ENCODE measurements at regions not wholly inside any gene's neighbourhood (a gene's known extent, or its start where the extent isn't known, plus 50 kb on each side); places are given as distances from the start of the nearest gene placed in this dataset.

DNA sequence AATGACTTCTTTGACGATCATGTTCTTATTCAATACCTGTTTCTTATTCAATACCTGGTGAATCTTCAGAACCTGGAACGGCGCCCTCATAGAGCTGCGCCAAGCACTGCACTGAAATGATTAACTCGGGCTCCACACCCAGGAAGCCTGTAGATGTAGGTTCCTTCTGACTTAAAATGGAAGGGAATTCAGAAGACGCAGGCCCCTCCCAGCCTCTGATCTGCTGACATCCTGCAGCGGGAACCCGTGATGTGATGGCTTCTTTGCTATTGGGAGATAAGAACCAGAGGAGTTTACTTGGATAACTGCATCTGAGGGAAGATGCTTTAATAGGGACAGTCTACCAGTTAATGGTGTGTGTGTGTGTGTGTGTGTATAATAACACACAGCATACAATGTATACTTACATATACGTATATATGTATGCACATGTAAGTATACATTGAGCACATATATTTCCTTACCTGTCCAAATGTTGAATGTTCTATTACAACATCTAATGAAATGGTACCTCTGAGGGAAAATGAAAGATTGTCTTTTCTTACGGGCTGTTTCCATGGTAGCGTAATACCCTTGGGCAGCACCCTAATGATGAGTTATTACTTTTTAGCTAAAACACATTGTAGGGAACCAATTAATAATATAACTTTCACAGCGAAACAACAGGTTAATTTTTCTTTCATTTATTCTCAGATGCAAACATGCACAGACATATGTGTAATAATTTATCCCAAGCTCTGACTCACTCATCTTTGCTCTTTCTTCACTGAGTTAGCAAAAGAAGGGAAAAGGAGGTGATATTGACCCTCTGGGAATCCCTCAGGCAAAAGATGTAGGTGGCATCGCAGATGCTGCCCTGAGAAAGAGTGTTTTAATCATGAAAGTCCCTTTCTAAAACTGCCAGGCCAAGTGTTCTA lies 379.8 kb downstream of the SIPA1L2 start:
- ChIA-PET CTCF (no interaction called here), POLR2A (no interaction called here)
- Mint-ChIP-seq H3K9me3 (no peaks in the 10 kb centered on the region), H3K27ac (no peak overlapping the region), H3K4me1 (ENCODE audit: low read depth) (no peaks in the 10 kb centered on the region), H3K4me3 (no peak overlapping the region), H3K36me3 (ENCODE audit: low read depth) (no peaks in the 10 kb centered on the region), H3K27me3 (peaks cover 70% of the 10 kb centered on the region)
- H3K36me3 ChIP-seq (ENCODE audit: insufficient read depth, low read length): no peaks in the 10 kb centered on the region
- H3K27me3 ChIP-seq (ENCODE audit: control insufficient read depth in 1 of 2, insufficient read depth in 2 of 2, low read length in 2 of 2): peaks cover 5 to 15% of the 10 kb centered on the region in 2 experiments
- H3K4me3 ChIP-seq (ENCODE audit: low read length): no peak overlapping the region
- ATAC-seq (ENCODE audit: poor library complexity) (no peak), DNase-seq (no peak)
- intact Hi-C loops (cut with DNase I, micrococcal nuclease): no loop called here
- no peak overlapping the region for H3K27ac ChIP-seq (ENCODE audit: low read depth in 1 of 2, low read length in 2 of 2)
- H3K9me3 ChIP-seq (ENCODE audit: control insufficient read depth in 1 of 2, insufficient read depth in 1 of 2, low read length in 2 of 2): no peaks in the 10 kb centered on the region
- H3K4me1 ChIP-seq (ENCODE audit: insufficient read depth, low read length): no peaks in the 10 kb centered on the region
- TF ChIP-seq, protein P1, sequence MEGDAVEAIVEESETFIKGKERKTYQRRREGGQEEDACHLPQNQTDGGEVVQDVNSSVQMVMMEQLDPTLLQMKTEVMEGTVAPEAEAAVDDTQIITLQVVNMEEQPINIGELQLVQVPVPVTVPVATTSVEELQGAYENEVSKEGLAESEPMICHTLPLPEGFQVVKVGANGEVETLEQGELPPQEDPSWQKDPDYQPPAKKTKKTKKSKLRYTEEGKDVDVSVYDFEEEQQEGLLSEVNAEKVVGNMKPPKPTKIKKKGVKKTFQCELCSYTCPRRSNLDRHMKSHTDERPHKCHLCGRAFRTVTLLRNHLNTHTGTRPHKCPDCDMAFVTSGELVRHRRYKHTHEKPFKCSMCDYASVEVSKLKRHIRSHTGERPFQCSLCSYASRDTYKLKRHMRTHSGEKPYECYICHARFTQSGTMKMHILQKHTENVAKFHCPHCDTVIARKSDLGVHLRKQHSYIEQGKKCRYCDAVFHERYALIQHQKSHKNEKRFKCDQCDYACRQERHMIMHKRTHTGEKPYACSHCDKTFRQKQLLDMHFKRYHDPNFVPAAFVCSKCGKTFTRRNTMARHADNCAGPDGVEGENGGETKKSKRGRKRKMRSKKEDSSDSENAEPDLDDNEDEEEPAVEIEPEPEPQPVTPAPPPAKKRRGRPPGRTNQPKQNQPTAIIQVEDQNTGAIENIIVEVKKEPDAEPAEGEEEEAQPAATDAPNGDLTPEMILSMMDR (IDR thresholded peaks at IDR 0.05): no peak

DNA sequence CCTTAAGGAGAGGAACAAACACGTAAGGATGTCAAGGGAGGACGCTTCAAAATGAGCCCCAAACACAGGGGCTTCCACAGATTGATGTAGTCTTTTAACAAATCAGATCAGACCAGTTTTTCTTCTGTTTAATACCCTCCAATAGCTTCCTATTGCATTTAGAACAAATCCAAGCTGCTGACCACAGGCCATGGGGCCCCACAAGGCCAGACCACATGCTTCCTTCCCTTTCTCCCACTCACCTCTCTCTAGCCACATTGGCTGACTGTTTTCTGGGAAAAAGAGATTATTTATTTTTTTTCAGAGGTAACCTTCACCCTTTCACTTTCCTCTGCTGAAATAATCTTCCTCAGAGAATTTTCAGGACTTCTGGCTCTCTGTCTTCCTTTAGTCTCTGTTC lies 380.6 kb downstream of the SIPA1L2 start:
- H3K9me3 ChIP-seq (ENCODE audit: control insufficient read depth in 1 of 2, insufficient read depth in 1 of 2, low read length in 2 of 2): no peaks in the 10 kb centered on the region
- TF ChIP-seq, protein P1 (IDR thresholded peaks at IDR 0.05): no peak
- no peaks in the 10 kb centered on the region for H3K9me3 Mint-ChIP-seq
- no peak overlapping the region for H3K4me3 ChIP-seq (ENCODE audit: low read length)
- intact Hi-C loops (cut with DNase I, micrococcal nuclease): no loop called here
- CTCF ChIA-PET: no interaction called here
- no peaks in the 10 kb centered on the region for H3K4me1 ChIP-seq (ENCODE audit: insufficient read depth, low read length)
- POLR2A ChIA-PET: no interaction called here
- no peaks in the 10 kb centered on the region for H3K4me1 Mint-ChIP-seq (ENCODE audit: low read depth)
- DNase-seq (no peak), ATAC-seq (ENCODE audit: poor library complexity) (no peak)
- no peak overlapping the region for H3K27ac Mint-ChIP-seq
- H3K27me3 Mint-ChIP-seq: peaks cover 66% of the 10 kb centered on the region
- H3K36me3 Mint-ChIP-seq (ENCODE audit: low read depth): no peaks in the 10 kb centered on the region
- H3K36me3 ChIP-seq (ENCODE audit: insufficient read depth, low read length): no peaks in the 10 kb centered on the region
- no peak overlapping the region for H3K27ac ChIP-seq (ENCODE audit: low read depth in 1 of 2, low read length in 2 of 2)
- H3K27me3 ChIP-seq (ENCODE audit: control insufficient read depth in 1 of 2, insufficient read depth in 2 of 2, low read length in 2 of 2): peaks cover 5 to 15% of the 10 kb centered on the region in 2 experiments
- no peak overlapping the region for H3K4me3 Mint-ChIP-seq

DNA sequence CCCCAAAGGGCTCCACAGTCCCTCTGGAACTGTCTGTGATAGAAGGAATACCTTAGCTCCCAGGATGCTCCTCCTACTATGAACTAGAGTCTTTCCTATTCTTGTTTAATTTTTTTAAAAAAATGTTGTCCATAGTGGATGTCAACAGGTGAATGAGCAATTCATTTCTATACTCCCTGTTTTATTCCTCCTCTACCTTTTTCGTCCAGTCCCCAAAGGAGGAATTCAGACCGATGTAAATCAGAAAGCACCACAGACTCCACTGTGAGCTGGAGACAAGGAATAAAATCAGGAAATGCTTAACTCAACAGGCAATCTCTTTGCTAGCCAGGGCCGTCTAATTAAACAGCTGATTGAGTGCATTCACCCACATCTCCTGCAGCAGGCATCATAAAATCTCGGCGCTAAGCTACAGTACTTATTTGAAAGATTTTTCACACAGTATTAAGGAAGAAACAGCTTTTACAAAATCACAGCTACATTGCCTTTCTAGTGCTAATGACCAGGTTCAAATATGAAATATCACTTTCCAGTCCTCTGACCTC lies 381.6 kb downstream of the SIPA1L2 start:
- Mint-ChIP-seq H3K27me3 (peaks cover 64% of the 10 kb centered on the region), H3K4me3 (no peak overlapping the region), H3K9me3 (no peaks in the 10 kb centered on the region), H3K4me1 (ENCODE audit: low read depth) (no peaks in the 10 kb centered on the region), H3K27ac (no peak overlapping the region), H3K36me3 (ENCODE audit: low read depth) (no peaks in the 10 kb centered on the region)
- ATAC-seq (ENCODE audit: poor library complexity) (no peak), DNase-seq (no peak)
- Histone ChIP-seq H3K4me1 (ENCODE audit: insufficient read depth, low read length) (no peaks in the 10 kb centered on the region), H3K27me3 (ENCODE audit: control insufficient read depth in 1 of 2, insufficient read depth in 2 of 2, low read length in 2 of 2) (peaks cover 5 to 14% of the 10 kb centered on the region in 2 experiments), H3K36me3 (ENCODE audit: insufficient read depth, low read length) (no peaks in the 10 kb centered on the region), H3K9me3 (ENCODE audit: control insufficient read depth in 1 of 2, insufficient read depth in 1 of 2, low read length in 2 of 2) (no peaks in the 10 kb centered on the region), H3K4me3 (ENCODE audit: low read length) (no peak overlapping the region), H3K27ac (ENCODE audit: low read depth in 1 of 2, low read length in 2 of 2) (no peak overlapping the region)
- TF ChIP-seq, protein P1 (IDR thresholded peaks at IDR 0.05): no peak
- ChIA-PET CTCF (no interaction called here), POLR2A (no interaction called here)
- intact Hi-C loops (cut with DNase I, micrococcal nuclease): no loop called here
